WTC11 (cell line): ENCODE measurements at regions not wholly inside any gene's neighbourhood (a gene's known extent, or its start where the extent isn't known, plus 50 kb on each side); places are given as distances from the start of the nearest gene placed in this dataset.

Experiments used
- ATAC-seq: fragments of 200-7000 bp; cut with Tn5 transposase; 2 replicates; pipeline ENCODE4 v1.10.0; 2021; ENCODE audit warnings: mild to moderate bottlenecking, moderate library complexity
- CTCF ChIA-PET: fragments of 300-600 bp; sonication (Branson Sonifier 250); formaldehyde crosslinking; loops from one replicate; lab custom pipeline; 2021; ENCODE audit warnings: antibody characterized with exemption; lab: Charles Lee
- POLR2A ChIA-PET: fragments of 350-600 bp; sonication (Branson Sonifier 250); formaldehyde crosslinking; loops from one replicate; lab custom pipeline; 2021; ENCODE audit warnings: antibody characterized with exemption; lab: Charles Lee
- DNase-seq: peaks from one replicate; pipeline ENCODE4 v3.0.0; 2021; ENCODE audit warnings: low spot score
- H3K27ac Mint-ChIP-seq: 2 replicates; pipeline ENCODE4 v1.8.0; 2021; ENCODE audit warnings: mixed read lengths
- H3K27me3 Mint-ChIP-seq: 2 replicates; pipeline ENCODE4 v1.8.0; 2021; ENCODE audit warnings: low read depth, mild to moderate bottlenecking, moderate library complexity, mixed read lengths
- H3K36me3 Mint-ChIP-seq: 2 replicates; pipeline ENCODE4 v1.8.0; 2021; ENCODE audit warnings: mixed read lengths
- H3K4me1 Mint-ChIP-seq: 2 replicates; pipeline ENCODE4 v1.8.0; 2022; ENCODE audit warnings: mixed read lengths
- H3K4me3 Mint-ChIP-seq: 2 replicates; pipeline ENCODE4 v1.8.0; 2021; ENCODE audit warnings: mild to moderate bottlenecking, moderate library complexity, mixed read lengths
- H3K9me3 Mint-ChIP-seq: 2 replicates; pipeline ENCODE4 v1.8.0; 2021; ENCODE audit warnings: mixed read lengths
- ATF3 ChIP-seq: sonication (generic); formaldehyde crosslinking; conservative IDR thresholded peaks from 2 replicates; pipeline ENCODE4 v1.8.1; 2022; ENCODE audit warnings: mild to moderate bottlenecking, missing genetic modification reagents
- CDX4 ChIP-seq: fragments of 250-450 bp; sonication (Bioruptor Pico); IDR thresholded peaks from 2 replicates; pipeline ENCODE4 v1.9.0; 2021; ENCODE audit warnings: moderate library complexity, mild to moderate bottlenecking, inconsistent platforms, borderline replicate concordance
- CTCF ChIP-seq: fragments of 200-600 bp; IDR thresholded peaks from 2 replicates; pipeline ENCODE4 v1.8.0; 2022; ENCODE audit warnings: antibody characterized with exemption
- E2F5 ChIP-seq: sonication (generic); formaldehyde crosslinking; IDR thresholded peaks from 2 replicates; pipeline ENCODE4 v1.8.1; 2022; ENCODE audit warnings: mild to moderate bottlenecking, moderate library complexity, missing genetic modification reagents
- ETV6 ChIP-seq: sonication (generic); formaldehyde crosslinking; IDR thresholded peaks from 2 replicates; pipeline ENCODE4 v1.8.1; 2022; ENCODE audit warnings: mild to moderate bottlenecking, missing genetic modification reagents
- HMGA2 ChIP-seq: fragments of 250-450 bp; sonication (Bioruptor Pico); IDR thresholded peaks from 2 replicates; pipeline ENCODE4 v1.4.0; 2021; ENCODE audit warnings: mild to moderate bottlenecking, moderate library complexity
- MAX ChIP-seq: sonication (generic); formaldehyde crosslinking; IDR thresholded peaks from 2 replicates; pipeline ENCODE4 v1.8.0; 2022; ENCODE audit warnings: mild to moderate bottlenecking, missing genetic modification reagents
- MXD4 ChIP-seq: fragments of 250-450 bp; sonication (Bioruptor Pico); IDR thresholded peaks from 2 replicates; pipeline ENCODE4 v1.8.0; 2021; ENCODE audit warnings: mild to moderate bottlenecking, moderate library complexity, borderline replicate concordance
- NFYB ChIP-seq: sonication (generic); formaldehyde crosslinking; conservative IDR thresholded peaks from 2 replicates; pipeline ENCODE4 v1.8.0; 2022; ENCODE audit warnings: low read depth, missing genetic modification reagents
- PRRX2 ChIP-seq: fragments of 250-450 bp; sonication (Bioruptor Pico); IDR thresholded peaks from 2 replicates; pipeline ENCODE4 v1.8.0; 2021; ENCODE audit warnings: mild to moderate bottlenecking
- SMAD3 ChIP-seq: sonication (generic); formaldehyde crosslinking; IDR thresholded peaks from 2 replicates; pipeline ENCODE4 v1.8.0; 2022; ENCODE audit warnings: missing genetic modification reagents, mild to moderate bottlenecking, borderline replicate concordance
- SOX15 ChIP-seq: fragments of 250-450 bp; sonication (Bioruptor Pico); IDR thresholded peaks from 2 replicates; pipeline ENCODE4 v1.9.0; 2021; ENCODE audit warnings: mild to moderate bottlenecking
- ZNF416 ChIP-seq: fragments of 250-450 bp; sonication (Bioruptor Pico); IDR thresholded peaks from 2 replicates; pipeline ENCODE4 v1.9.0; 2021; ENCODE audit warnings: mild to moderate bottlenecking, inconsistent platforms
- ZNF423 ChIP-seq: fragments of 250-450 bp; sonication (Bioruptor Pico); IDR thresholded peaks from 2 replicates; pipeline ENCODE4 v2.1.2; 2022; ENCODE audit warnings: mild to moderate bottlenecking, moderate library complexity
- ZSCAN18 ChIP-seq: fragments of 250-450 bp; sonication (Bioruptor Pico); IDR thresholded peaks from 2 replicates; pipeline ENCODE4 v2.1.2; 2022; ENCODE audit warnings: mild to moderate bottlenecking, moderate library complexity
- TF ChIP-seq, protein P1 (sequence below): sonication (generic); formaldehyde crosslinking; IDR thresholded peaks from 2 replicates; pipeline ENCODE4 v1.8.1; 2023; ENCODE audit warnings: mild to moderate bottlenecking, missing genetic modification reagents, moderate library complexity
- TF ChIP-seq, protein P2 (sequence below): sonication (generic); formaldehyde crosslinking; IDR thresholded peaks from 2 replicates; pipeline ENCODE4 v1.8.1; 2022; ENCODE audit warnings: low read depth, missing genetic modification reagents, borderline replicate concordance
- TF ChIP-seq, protein P3 (sequence below): sonication (generic); formaldehyde crosslinking; IDR thresholded peaks from 2 replicates; pipeline ENCODE4 v1.8.0; 2023; ENCODE audit warnings: missing genetic modification reagents, mild to moderate bottlenecking, borderline replicate concordance

- no peak for ATAC-seq
- Mint-ChIP-seq H3K9me3 (no peaks in the 10 kb centered on the region), H3K27me3 (no peaks in the 10 kb centered on the region), H3K4me3 (no peak overlapping the region), H3K27ac (no peak overlapping the region), H3K4me1 (no peaks in the 10 kb centered on the region), H3K36me3 (no peaks in the 10 kb centered on the region)
- POLR2A ChIA-PET, result no interaction called here
- DNase-seq, result no peak
- TF ChIP-seq NFYB (CRISPR knock-in tag), result no peak
- TF ChIP-seq, protein P1, sequence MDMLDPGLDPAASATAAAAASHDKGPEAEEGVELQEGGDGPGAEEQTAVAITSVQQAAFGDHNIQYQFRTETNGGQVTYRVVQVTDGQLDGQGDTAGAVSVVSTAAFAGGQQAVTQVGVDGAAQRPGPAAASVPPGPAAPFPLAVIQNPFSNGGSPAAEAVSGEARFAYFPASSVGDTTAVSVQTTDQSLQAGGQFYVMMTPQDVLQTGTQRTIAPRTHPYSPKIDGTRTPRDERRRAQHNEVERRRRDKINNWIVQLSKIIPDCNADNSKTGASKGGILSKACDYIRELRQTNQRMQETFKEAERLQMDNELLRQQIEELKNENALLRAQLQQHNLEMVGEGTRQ, result no peak
- TF ChIP-seq ZNF416 (CRISPR knock-in tag), result no peak
- TF ChIP-seq, protein P2, sequence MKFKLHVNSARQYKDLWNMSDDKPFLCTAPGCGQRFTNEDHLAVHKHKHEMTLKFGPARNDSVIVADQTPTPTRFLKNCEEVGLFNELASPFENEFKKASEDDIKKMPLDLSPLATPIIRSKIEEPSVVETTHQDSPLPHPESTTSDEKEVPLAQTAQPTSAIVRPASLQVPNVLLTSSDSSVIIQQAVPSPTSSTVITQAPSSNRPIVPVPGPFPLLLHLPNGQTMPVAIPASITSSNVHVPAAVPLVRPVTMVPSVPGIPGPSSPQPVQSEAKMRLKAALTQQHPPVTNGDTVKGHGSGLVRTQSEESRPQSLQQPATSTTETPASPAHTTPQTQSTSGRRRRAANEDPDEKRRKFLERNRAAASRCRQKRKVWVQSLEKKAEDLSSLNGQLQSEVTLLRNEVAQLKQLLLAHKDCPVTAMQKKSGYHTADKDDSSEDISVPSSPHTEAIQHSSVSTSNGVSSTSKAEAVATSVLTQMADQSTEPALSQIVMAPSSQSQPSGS (CRISPR knock-in tag), result no peak
- no peak for TF ChIP-seq ZSCAN18 (CRISPR knock-in tag)
- TF ChIP-seq, protein P3, sequence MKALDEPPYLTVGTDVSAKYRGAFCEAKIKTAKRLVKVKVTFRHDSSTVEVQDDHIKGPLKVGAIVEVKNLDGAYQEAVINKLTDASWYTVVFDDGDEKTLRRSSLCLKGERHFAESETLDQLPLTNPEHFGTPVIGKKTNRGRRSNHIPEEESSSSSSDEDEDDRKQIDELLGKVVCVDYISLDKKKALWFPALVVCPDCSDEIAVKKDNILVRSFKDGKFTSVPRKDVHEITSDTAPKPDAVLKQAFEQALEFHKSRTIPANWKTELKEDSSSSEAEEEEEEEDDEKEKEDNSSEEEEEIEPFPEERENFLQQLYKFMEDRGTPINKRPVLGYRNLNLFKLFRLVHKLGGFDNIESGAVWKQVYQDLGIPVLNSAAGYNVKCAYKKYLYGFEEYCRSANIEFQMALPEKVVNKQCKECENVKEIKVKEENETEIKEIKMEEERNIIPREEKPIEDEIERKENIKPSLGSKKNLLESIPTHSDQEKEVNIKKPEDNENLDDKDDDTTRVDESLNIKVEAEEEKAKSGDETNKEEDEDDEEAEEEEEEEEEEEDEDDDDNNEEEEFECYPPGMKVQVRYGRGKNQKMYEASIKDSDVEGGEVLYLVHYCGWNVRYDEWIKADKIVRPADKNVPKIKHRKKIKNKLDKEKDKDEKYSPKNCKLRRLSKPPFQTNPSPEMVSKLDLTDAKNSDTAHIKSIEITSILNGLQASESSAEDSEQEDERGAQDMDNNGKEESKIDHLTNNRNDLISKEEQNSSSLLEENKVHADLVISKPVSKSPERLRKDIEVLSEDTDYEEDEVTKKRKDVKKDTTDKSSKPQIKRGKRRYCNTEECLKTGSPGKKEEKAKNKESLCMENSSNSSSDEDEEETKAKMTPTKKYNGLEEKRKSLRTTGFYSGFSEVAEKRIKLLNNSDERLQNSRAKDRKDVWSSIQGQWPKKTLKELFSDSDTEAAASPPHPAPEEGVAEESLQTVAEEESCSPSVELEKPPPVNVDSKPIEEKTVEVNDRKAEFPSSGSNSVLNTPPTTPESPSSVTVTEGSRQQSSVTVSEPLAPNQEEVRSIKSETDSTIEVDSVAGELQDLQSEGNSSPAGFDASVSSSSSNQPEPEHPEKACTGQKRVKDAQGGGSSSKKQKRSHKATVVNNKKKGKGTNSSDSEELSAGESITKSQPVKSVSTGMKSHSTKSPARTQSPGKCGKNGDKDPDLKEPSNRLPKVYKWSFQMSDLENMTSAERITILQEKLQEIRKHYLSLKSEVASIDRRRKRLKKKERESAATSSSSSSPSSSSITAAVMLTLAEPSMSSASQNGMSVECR (CRISPR knock-in tag), result no peak
- CTCF ChIA-PET, result no interaction called here
Observed at GRCh38 chr9:13770956-13771355, 491.5 kb upstream of the MPDZ start.

DNA sequence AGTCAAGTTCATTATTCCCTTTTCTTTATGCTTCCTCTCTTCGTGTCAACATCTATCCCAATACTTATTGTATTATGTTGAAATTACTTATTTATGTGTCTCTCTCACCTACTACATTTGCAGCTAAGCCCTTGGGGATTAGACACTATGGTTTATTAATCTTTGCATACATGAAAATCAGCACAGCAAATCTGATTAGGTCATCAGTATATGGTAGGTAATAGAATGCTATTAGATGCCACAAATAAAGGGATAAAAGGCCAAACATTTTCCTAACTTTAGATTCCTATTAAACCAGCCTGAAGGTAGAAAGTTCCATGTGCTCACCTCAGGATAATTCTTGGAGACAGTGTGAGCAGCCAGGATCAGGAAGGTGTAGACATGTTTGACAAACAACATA is 490.1 kb upstream of the MPDZ start:
- Mint-ChIP-seq H3K27ac (no peak overlapping the region), H3K4me1 (no peaks in the 10 kb centered on the region), H3K4me3 (no peak overlapping the region), H3K27me3 (no peaks in the 10 kb centered on the region), H3K9me3 (no peaks in the 10 kb centered on the region), H3K36me3 (no peaks in the 10 kb centered on the region)
- TF ChIP-seq PRRX2 (CRISPR knock-in tag), result no peak
- ChIA-PET POLR2A (no interaction called here), CTCF (interaction anchor here (0.6 kb wide), 1 partner anchor 583 kb away, joined by 3 read pairs; no protein-coding TSS in a partner anchor)
- DNase-seq, result no peak
- ATAC-seq, result no peak

DNA sequence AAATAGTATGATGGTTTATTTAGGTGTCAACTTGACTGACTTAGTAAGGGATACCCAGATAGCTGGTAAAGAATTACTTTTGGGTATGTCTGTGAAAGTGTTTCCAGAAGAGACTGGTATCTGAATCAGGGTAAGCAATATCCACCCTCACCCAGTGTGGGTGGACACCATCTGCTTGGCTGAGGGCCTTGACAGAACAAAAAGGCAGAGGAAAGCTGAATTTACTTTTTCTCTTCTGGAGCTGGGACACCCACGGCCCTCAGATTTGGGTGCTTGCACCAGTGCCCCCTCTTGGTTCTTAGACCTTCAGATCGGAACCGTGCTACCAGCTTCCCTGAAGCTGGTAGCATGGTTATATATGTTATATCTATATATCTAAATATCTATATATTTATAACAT is 489.5 kb upstream of the MPDZ start:
- DNase-seq (no peak), ATAC-seq (no peak)
- H3K9me3 Mint-ChIP-seq, result no peaks in the 10 kb centered on the region
- ChIA-PET POLR2A (no interaction called here), CTCF (interaction anchor here (0.6 kb wide), 2 partner anchors 584 to 767 kb away, joined by 3 read pairs; no protein-coding TSS in a partner anchor)
- no peak for TF ChIP-seq CTCF
- no peak for TF ChIP-seq SMAD3 (CRISPR knock-in tag)
- no peak for TF ChIP-seq ATF3 (CRISPR knock-in tag)
- TF ChIP-seq CDX4 (CRISPR knock-in tag), result no peak
- TF ChIP-seq MAX (CRISPR knock-in tag), result no peak
- TF ChIP-seq E2F5 (CRISPR knock-in tag), result no peak
- TF ChIP-seq ZNF423 (CRISPR knock-in tag), result no peak
- TF ChIP-seq HMGA2 (CRISPR knock-in tag), result no peak
- no peak for TF ChIP-seq ETV6
- no peak for TF ChIP-seq SOX15 (CRISPR knock-in tag)
- no peak for TF ChIP-seq MXD4 (CRISPR knock-in tag)
- H3K27ac Mint-ChIP-seq, result no peak overlapping the region
- H3K36me3 Mint-ChIP-seq, result no peaks in the 10 kb centered on the region
- H3K4me1 Mint-ChIP-seq, result no peaks in the 10 kb centered on the region
- H3K4me3 Mint-ChIP-seq, result no peak overlapping the region
- no peaks in the 10 kb centered on the region for H3K27me3 Mint-ChIP-seq
